SK-N-SH (cell line): ENCODE measurements at regions not wholly inside any gene's neighbourhood (a gene's known extent, or its start where the extent isn't known, plus 50 kb on each side); places are given as distances from the start of the nearest gene placed in this dataset.

ENCODE experiments used
- CTCF ChIA-PET: fragments of 300-600, 350-600 bp; formaldehyde crosslinking; extraction: SDS; loops from one replicate; lab custom pipeline; 2021; lab: Yijun Ruan, JAX
- POLR2A ChIA-PET: fragments of 350-600 bp; sonication (Branson Sonifier 250); formaldehyde crosslinking; extraction: SDS; loops from one replicate; lab custom pipeline; 2020; ENCODE audit warnings: antibody characterized with exemption, inconsistent platforms; lab: Yijun Ruan, JAX
- DNase-seq: peaks from one replicate; pipeline ENCODE4 v3.0.0; 2012
- H2AFZ ChIP-seq: fragments of 200-600 bp; sonication (generic); 2 replicates; pipeline ENCODE4 v1.8.1; 2016; ENCODE audit warnings: antibody characterized with exemption, mild to moderate bottlenecking, low read depth
- H3F3A ChIP-seq: fragments of 200-600 bp; sonication (generic); replicated peaks from 2 replicates; pipeline ENCODE3; 2016; ENCODE audit warnings: antibody characterized with exemption, mild to moderate bottlenecking; ENCODE audit not compliant: insufficient read depth
- H3K27ac ChIP-seq, 2 experiments: fragments of 200-500 bp in 1 of 2; fragments of 200-600 bp in 1 of 2; sonication (Bioruptor generic) in 1 of 2; sonication (generic), shearing (Covaris generic) in 1 of 2; 2 replicates each; pipeline versions ENCODE4 v1.5.1 to v1.6.1; 2014 to 2016; ENCODE audit warnings: low read depth in 2 of 2, inconsistent platforms in 1 of 2, low read length in 1 of 2, mild to moderate bottlenecking in 1 of 2, mixed read lengths in 1 of 2
- H3K27me3 ChIP-seq: fragments of 200-600 bp; sonication (generic), shearing (Covaris generic); 2 replicates; pipeline ENCODE4 v1.6.1; 2016; ENCODE audit warnings: mixed run types; ENCODE audit not compliant: insufficient read depth
- H3K36me3 ChIP-seq, 2 experiments: fragments of 200-500 bp in 1 of 2; fragments of 200-600 bp in 1 of 2; sonication (Bioruptor generic) in 1 of 2; sonication (generic) in 1 of 2; replicated peaks in 1 of 2; 2 replicates each; pipeline versions ENCODE3 to v1.5.1; 2014 to 2016; ENCODE audit warnings: low read length in 1 of 2, mild to moderate bottlenecking in 1 of 2; ENCODE audit not compliant: insufficient read depth in 2 of 2, control insufficient read depth in 1 of 2
- H3K4me1 ChIP-seq, 2 experiments: fragments of 200-500 bp in 1 of 2; fragments of 200-600 bp in 1 of 2; sonication (Bioruptor generic) in 1 of 2; sonication (generic), shearing (Covaris generic) in 1 of 2; 2 replicates each; pipeline versions ENCODE4 v1.5.1 to v1.6.1; 2014 to 2016; ENCODE audit warnings: low read depth in 1 of 2, low read length in 1 of 2, mixed run types in 1 of 2; ENCODE audit not compliant: insufficient read depth in 2 of 2, control insufficient read depth in 1 of 2
- H3K4me2 ChIP-seq: fragments of 200-600 bp; sonication (generic), shearing (Covaris generic); 2 replicates; pipeline ENCODE4 v1.6.1; 2017; ENCODE audit warnings: mixed run types
- H3K4me3 ChIP-seq, 2 experiments: fragments of 200-500 bp in 1 of 2; fragments of 200-600 bp in 1 of 2; sonication (Bioruptor generic) in 1 of 2; sonication (generic), shearing (Covaris generic) in 1 of 2; 2 replicates each; pipeline versions ENCODE4 v1.5.1 to v1.8.1; 2014 to 2016; ENCODE audit warnings: low read depth in 2 of 2, inconsistent platforms in 1 of 2, low read length in 1 of 2, mild to moderate bottlenecking in 1 of 2, mixed read lengths in 1 of 2, moderate library complexity in 1 of 2
- H3K79me2 ChIP-seq: fragments of 200-600 bp; sonication (generic); 2 replicates; pipeline ENCODE4 v1.8.1; 2017; ENCODE audit warnings: mild to moderate bottlenecking; ENCODE audit not compliant: insufficient read depth
- H3K9ac ChIP-seq: fragments of 200-600 bp; sonication (generic); 2 replicates; pipeline ENCODE4 v1.6.1; 2017; ENCODE audit warnings: mixed run types
- H3K9me2 ChIP-seq: fragments of 200-600 bp; sonication (generic); 2 replicates; pipeline ENCODE4 v1.6.1; 2017; ENCODE audit warnings: mixed run types
- H3K9me3 ChIP-seq: fragments of 200-600 bp; sonication (generic); 2 replicates; pipeline ENCODE4 v1.6.1; 2017; ENCODE audit warnings: mixed run types, mild to moderate bottlenecking, moderate library complexity
- H4K20me1 ChIP-seq: fragments of 200-600 bp; sonication (generic); 2 replicates; pipeline ENCODE4 v1.6.1; 2017; ENCODE audit warnings: mild to moderate bottlenecking, mixed run types; ENCODE audit not compliant: insufficient read depth
- CTCF ChIP-seq: fragments of 200-600 bp; sonication (generic); IDR thresholded peaks from 2 replicates; pipeline ENCODE4 v1.6.1; 2017; ENCODE audit warnings: antibody characterized with exemption, mild to moderate bottlenecking, moderate library complexity
- ELF1 ChIP-seq: IDR thresholded peaks from 2 replicates; pipeline ENCODE4 v1.4.0; 2012
- EP300 ChIP-seq, 2 experiments: IDR thresholded peaks; 2 replicates each; pipeline versions ENCODE4 v1.4.0 to v1.6.1; 2012; ENCODE audit warnings: borderline replicate concordance in 1 of 2, low read depth in 1 of 2, low read length in 1 of 2
- EZH2phosphoT487 ChIP-seq: fragments of 200-600 bp; sonication (generic); IDR thresholded peaks from 2 replicates; pipeline ENCODE4 v1.6.1; 2017; ENCODE audit warnings: low read depth, mixed run types, mild to moderate bottlenecking, antibody characterized with exemption, moderate library complexity, borderline replicate concordance
- FOSL2 ChIP-seq: IDR thresholded peaks from 2 replicates; pipeline ENCODE4 v1.4.0; 2012; ENCODE audit warnings: low read depth, mild to moderate bottlenecking, moderate library complexity, borderline replicate concordance
- FOXJ3 ChIP-seq: sonication (generic); formaldehyde crosslinking; IDR thresholded peaks from 2 replicates; pipeline ENCODE4 v1.5.1; 2020; ENCODE audit warnings: mild to moderate bottlenecking, missing genetic modification reagents
- GABPA ChIP-seq: IDR thresholded peaks from 2 replicates; pipeline ENCODE4 v1.4.0; 2012; ENCODE audit warnings: low read depth, mild to moderate bottlenecking
- GATA2 ChIP-seq: sonication (generic); formaldehyde crosslinking; IDR thresholded peaks from 2 replicates; pipeline ENCODE4 v1.5.0; 2020; ENCODE audit warnings: mild to moderate bottlenecking, missing genetic modification reagents
- IRF3 ChIP-seq: fragments of 150-350 bp; IDR thresholded peaks from 2 replicates; pipeline ENCODE4 v1.6.1; 2016; ENCODE audit warnings: mild to moderate bottlenecking, low read depth, low read length
- MEF2A ChIP-seq: IDR thresholded peaks from 2 replicates; pipeline ENCODE4 v1.4.0; 2012; ENCODE audit warnings: low read depth, borderline replicate concordance
- RAD21 ChIP-seq: IDR thresholded peaks from 2 replicates; pipeline ENCODE4 v1.6.1; 2012; ENCODE audit warnings: mild to moderate bottlenecking, low read length
- SMC3 ChIP-seq: IDR thresholded peaks from 2 replicates; pipeline ENCODE4 v1.6.1; 2012; ENCODE audit warnings: low read depth, low read length, improper control_type of control experiment
- USF2 ChIP-seq: fragments of 150-350 bp; IDR thresholded peaks from 2 replicates; pipeline ENCODE4 v1.6.1; 2017; ENCODE audit warnings: antibody characterized with exemption, low read length, low read depth, borderline replicate concordance
- WGBS: methylation state at CpG from one replicate; pipeline ENCODE4 v1.1.6; 2017; ENCODE audit warnings: low lambda C conversion rate; 5-methylcytosine and 5-hydroxymethylcytosine counted together
- TF ChIP-seq, protein P1 (sequence below): IDR thresholded peaks from 2 replicates; pipeline ENCODE4; 2012
- TF ChIP-seq, protein P2 (sequence below): IDR thresholded peaks from 2 replicates; pipeline ENCODE4 v1.4.0; 2012; ENCODE audit warnings: low read depth, borderline replicate concordance
- TF ChIP-seq, protein P3 (sequence below): IDR thresholded peaks from 2 replicates; pipeline ENCODE4 v1.4.0; 2012; ENCODE audit warnings: low read depth

DNA sequence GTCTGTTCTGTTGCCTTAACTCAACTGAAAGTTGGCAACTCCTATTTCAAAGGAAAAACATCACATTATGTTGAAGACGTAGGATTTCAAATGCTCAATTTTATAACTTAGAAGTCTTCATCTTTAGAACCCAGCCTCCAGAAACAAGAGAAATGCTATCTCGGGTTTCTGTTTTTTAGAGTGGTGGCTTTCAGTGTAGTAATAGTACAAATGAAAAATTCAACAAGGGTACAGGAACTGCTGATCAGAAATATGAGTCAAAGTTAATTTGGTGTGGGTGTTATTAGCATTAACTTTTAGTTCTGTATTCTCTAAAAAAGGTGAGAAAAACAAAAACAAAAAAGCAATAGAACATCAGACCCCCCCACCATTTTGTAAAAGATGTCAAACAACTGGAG, 56.6 kb upstream of the FLT1 start:
- no peaks in the 10 kb centered on the region for H3K36me3 ChIP-seq
- H3F3A ChIP-seq = no peaks in the 10 kb centered on the region
- no peaks in the 10 kb centered on the region for H3K9me2 ChIP-seq
- H3K9me3 ChIP-seq = no peaks in the 10 kb centered on the region
- no peaks in the 10 kb centered on the region for H3K4me1 ChIP-seq
- no peaks in the 10 kb centered on the region for H3K79me2 ChIP-seq
- H3K4me3 ChIP-seq = no peak overlapping the region
- CTCF ChIA-PET = no interaction called here
- no peak for DNase-seq
- no peak overlapping the region; the same call in 1 of the 2 replicates for H2AFZ ChIP-seq
- WGBS = 40% methylated on average over 2 of the region's 2 CpGs
- POLR2A ChIA-PET = no interaction called here
- TF ChIP-seq, protein P1, sequence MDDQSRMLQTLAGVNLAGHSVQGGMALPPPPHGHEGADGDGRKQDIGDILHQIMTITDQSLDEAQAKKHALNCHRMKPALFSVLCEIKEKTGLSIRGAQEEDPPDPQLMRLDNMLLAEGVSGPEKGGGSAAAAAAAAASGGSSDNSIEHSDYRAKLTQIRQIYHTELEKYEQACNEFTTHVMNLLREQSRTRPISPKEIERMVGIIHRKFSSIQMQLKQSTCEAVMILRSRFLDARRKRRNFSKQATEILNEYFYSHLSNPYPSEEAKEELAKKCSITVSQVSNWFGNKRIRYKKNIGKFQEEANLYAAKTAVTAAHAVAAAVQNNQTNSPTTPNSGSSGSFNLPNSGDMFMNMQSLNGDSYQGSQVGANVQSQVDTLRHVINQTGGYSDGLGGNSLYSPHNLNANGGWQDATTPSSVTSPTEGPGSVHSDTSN = no peak
- TF ChIP-seq MEF2A (no peak), ELF1 (no peak), GATA2 (CRISPR knock-in tag) (no peak), FOSL2 (no peak), EZH2phosphoT487 (no peak)
- TF ChIP-seq, protein P2, sequence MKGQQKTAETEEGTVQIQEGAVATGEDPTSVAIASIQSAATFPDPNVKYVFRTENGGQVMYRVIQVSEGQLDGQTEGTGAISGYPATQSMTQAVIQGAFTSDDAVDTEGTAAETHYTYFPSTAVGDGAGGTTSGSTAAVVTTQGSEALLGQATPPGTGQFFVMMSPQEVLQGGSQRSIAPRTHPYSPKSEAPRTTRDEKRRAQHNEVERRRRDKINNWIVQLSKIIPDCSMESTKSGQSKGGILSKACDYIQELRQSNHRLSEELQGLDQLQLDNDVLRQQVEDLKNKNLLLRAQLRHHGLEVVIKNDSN = no peak
- H3K9ac ChIP-seq = no peak overlapping the region
- no peaks in the 10 kb centered on the region for H4K20me1 ChIP-seq
- no peak overlapping the region for H3K27ac ChIP-seq
- H3K4me2 ChIP-seq = no peak overlapping the region
- 0 out of 2 replicates have a peak, but pooled peaks cover 3% of the 10 kb centered on the region for H3K27me3 ChIP-seq

DNA sequence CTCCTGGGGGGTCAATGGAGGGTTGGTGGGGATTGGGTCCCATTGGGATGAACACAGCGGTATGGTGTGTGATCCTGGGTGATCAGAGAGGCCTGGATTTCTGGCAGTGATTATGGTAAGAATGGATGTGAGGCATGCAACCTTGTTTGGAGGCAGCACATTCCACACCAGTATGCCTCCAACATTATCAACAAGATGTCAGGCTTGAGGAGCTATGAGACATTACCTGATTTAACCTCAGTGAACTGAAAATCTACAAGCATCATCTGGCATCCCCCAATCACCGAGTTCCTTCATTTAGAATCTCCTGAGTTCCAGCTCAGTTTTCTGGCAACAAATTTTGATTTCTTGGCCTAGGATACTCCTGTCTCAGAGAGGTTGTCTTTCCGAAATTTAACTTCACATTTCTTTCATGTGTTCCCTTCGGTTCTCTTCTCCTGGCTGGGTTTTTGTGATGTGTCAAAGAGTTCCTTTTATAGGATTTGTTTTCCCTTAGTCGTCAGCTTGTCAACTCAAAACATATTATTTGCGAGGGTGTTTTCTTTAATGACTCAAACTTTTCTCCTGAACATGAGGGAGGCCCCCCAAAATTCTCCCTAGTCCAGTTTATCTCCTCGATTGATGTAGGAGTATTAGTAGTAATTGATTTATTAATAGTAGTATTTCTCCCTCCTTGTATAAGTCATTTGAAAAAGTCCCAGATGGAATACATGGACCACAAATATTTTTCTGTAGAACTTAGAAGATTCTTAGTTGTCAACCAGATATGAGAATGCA, 56.0 kb upstream of the FLT1 start:
- no peak overlapping the region for H3K4me2 ChIP-seq
- H3K36me3 ChIP-seq = no peaks in the 10 kb centered on the region
- H3K9ac ChIP-seq = no peak overlapping the region
- ChIA-PET CTCF (no interaction called here), POLR2A (no interaction called here)
- no peak overlapping the region for H3K4me3 ChIP-seq
- H3K27ac ChIP-seq = no peak overlapping the region
- H2AFZ ChIP-seq = no peak overlapping the region; the same call in 1 of the 2 replicates
- H4K20me1 ChIP-seq = no peaks in the 10 kb centered on the region
- H3K4me1 ChIP-seq = no peaks in the 10 kb centered on the region
- H3K27me3 ChIP-seq = 0 out of 2 replicates have a peak, but pooled peaks cover 3% of the 10 kb centered on the region
- no peaks in the 10 kb centered on the region for H3K9me3 ChIP-seq
- no peak for DNase-seq
- no peaks in the 10 kb centered on the region for H3K9me2 ChIP-seq
- H3F3A ChIP-seq = no peaks in the 10 kb centered on the region
- no peaks in the 10 kb centered on the region for H3K79me2 ChIP-seq
- 40% methylated on average over 7 of the region's 7 CpGs for WGBS
- TF ChIP-seq EP300 (IDR thresholded peaks at IDR 0.05; ENCODE audit: borderline replicate concordance in 1 of 2, low read depth in 1 of 2, low read length in 1 of 2) (no peak), SMC3 (no peak), USF2 (no peak), CTCF (no peak), IRF3 (no peak), RAD21 (no peak), FOXJ3 (CRISPR knock-in tag) (no peak), FOSL2 (no peak), GABPA (no peak)
- TF ChIP-seq, protein P2 = no peak
- TF ChIP-seq, protein P3, sequence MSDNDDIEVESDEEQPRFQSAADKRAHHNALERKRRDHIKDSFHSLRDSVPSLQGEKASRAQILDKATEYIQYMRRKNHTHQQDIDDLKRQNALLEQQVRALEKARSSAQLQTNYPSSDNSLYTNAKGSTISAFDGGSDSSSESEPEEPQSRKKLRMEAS = no peak
